ENCODE measurements at regions not wholly inside any gene's neighbourhood (a gene's known extent, or its start where the extent isn't known, plus 50 kb on each side); places are given as distances from the start of the nearest gene placed in this dataset.
"Not testable (repeated sequence)": the region's sequence is repeated elsewhere in the genome, so short reads cannot be mapped to it uniquely, and the experiment has no call there.

DNA sequence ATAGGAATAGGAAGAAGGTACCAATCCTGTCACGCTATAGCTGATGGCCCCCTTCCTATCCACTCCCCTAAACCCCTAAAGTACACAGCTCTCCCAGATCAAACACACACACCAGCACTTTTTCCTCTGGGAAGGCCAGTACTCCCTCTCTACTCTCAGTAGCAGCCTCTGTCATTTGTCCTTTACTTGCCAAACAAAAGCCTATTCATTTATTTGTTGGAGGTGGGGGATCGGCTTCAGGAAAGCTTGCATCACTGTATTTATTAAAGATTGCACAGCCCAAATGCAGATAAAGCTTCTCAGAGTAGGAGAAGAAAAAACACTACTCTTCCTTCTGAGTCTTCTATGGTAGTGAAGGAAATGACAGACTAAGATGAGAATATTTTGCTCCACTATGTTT is 429.7 kb upstream of the RASGRP1 start:
- no peak for DNase-seq

DNA sequence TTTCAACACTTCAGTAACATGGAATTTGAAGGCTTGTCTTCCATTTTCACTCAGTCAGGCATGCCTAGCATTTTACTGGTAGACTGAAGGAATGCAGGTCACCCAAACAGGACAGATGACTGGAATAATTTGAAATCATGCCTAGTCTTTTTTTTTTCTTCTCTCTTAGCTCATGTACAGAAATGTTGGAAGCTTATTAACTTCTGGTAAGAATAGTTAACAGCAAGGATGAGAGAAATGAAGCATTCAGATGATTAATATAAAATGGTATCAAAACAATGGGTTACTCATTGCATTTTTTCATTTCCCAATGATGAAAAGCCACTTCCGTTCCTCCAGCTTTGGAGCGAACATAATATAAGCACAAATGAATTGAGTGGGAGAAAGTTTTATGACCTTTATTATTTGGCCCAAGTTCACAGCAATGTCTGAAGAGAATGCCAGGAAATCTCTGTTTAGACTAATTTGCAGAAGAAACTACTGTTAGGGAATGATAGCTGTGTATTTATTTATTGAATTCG is 431.6 kb upstream of the RASGRP1 start:
- no peak for DNase-seq

DNA sequence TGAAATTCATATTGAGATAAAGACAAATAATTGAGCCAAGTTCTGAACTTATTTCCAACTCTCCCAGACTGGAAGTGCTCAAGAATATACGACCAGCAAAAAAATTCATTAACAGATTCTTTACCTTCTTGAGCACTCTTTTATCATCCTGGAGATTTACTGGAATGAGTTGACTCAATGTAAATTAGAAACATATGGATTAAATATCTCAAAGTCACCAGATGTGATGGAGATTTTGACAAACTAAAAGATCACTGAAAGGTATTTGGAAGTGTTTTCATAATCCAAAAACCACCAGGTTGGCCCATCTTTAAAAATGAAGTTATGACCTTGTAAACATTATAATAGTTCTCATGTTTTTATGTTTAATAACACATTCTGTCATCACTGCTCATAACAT is 433.2 kb upstream of the RASGRP1 start:
- DNase-seq = no peak

DNA sequence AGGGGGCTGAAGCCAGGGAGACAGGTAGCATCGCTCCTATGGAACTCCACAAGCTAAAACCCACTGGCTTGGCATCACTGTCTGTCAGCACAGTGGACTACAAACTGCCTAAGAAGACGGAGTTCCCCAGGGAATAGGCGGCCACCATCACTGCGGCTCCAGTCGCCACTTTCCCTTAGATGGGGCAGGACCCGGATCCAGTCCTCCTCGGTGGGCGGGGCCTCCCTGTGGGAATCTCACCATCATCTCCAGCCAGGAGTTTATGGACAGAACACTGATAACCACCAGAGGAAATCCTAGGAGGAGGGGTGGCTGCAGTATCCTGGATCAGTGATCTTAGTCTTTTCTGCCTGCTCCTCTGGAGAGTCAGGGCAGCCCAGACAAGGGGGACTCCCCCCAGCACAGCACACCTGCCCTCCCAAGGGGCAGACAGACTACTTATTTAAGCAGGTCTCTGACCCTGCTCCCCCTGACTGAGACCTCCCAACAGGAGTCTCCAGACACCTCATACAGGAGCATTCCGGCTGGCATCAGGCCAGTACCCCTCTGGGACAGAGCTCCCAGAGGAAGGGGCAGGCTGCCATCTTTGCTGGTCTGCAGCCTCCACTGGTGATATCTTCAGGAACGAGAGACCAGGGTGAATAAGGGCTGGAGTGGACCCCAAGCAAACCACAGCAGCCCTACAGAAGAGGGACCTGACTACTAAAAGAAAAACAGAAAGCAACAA is 435.6 kb upstream of the RASGRP1 start:
- DNase-seq = no peak

DNA sequence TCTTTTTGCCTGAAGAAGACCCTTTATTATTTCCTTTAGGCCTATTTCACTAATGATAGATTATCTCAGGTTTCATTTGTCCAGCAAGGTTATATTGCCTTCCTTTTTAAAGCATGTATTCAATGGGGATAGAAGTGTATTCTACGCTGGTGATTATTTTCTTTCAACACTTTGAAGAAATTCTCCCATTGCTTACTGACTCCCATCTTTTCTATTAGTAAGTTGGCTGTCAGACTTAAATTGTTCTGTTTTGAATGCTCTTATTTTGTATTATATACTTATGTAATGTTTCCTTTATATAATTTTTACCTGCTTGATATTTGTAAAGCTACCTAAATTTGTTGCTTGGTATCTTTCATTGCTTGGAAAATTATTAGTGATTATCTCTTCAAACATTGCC is 445.1 kb upstream of the RASGRP1 start:
- DNase-seq = no peak

DNA sequence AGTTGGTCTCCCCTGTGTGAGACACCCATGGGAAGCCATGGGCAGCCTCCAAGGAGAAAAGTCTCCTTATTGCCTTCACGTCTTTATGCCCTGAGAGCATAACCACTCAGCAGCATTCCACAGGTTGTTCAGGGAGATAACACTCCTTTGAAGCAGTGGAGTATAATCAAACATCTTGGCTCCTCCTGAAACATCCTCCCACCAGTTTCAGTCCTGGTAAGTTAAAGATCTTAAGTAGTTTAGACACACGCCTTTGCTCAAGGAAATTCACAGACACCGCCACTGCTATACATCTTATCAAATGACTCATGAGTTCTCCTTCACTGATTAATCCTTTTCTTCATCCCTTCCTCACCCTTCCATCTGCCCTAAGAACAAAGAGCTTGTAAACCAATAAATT is 446.5 kb upstream of the RASGRP1 start:
- DNase-seq = not testable (repeated sequence)

DNA sequence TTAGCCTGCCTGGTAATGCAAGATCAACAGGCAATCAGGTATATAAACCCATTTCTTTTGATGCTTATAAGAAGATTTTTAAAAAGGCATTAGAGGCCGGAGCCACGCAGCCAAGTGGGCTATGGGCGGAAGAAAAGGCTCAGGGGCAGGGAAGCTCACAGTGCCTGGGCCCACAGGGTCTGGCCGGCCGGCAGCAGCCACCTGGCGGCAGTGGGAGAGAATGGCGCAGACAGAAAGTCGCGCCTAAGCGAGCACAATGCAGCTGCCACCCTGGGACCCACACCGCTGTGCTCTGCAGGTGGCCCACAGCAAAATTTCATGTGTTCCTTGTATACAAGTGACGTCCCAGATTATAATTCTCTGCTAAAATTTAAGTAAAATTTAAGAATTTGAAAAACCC is 448.6 kb upstream of the RASGRP1 start:
- no peak for DNase-seq

DNA sequence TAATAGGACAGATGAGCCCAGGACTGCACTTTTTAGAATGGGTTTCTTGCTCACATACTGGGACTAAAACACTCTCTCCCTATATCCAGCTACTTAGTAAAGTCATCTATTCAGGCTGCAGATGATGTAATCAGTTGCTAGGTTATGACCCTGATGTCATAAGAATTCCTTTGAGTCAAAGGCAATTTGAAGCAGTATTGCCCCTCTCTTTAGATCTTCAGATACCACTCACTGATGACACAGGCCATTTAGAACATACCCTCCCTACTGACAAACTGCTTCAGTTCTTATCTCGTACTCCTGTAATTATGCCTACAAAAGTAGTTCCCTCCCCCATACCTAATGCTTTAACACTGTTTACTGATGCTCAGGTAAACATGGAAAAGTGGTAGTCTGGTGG is 450.1 kb upstream of the RASGRP1 start:
- DNase-seq = no peak

DNA sequence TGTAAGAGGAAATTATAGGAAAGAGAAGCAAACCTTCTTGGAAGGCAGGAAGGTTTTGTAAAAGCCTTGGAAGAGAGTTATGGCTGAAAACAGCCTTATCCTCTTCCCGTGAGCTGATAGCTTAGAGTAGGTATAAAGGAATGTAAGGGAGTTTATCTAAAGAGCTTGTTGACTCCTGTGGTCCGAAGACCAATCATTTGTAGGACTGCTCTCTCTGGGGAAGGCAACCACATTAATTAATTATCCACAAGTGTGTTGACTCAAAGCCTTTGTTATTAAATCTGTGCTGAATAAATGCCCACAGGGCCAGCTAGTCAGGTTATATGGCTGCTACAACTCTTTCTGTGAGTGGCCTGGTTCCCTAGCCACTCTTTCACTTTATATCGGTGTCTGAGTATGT is 452.1 kb upstream of the RASGRP1 start:
- DNase-seq = no peak

DNA sequence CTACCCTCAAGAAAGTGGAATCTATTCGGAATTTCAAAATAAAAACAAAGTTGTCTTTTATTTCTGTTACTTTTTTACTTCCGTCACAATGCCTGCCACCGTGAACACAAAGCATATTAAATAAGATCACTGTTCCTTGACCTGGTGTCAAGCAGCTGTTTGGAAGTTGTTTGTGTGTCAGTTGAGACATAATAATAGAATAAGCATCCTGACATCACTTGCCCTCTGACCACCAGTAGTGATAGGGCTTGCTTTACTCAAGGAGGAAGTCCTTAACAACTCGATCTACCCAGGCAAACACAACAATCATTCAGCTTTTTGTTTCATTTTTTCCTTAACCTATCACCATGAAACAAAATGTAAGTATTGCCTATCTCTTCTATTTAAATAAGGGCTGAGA is 454.4 kb upstream of the RASGRP1 start:
- no peak for DNase-seq

DNA sequence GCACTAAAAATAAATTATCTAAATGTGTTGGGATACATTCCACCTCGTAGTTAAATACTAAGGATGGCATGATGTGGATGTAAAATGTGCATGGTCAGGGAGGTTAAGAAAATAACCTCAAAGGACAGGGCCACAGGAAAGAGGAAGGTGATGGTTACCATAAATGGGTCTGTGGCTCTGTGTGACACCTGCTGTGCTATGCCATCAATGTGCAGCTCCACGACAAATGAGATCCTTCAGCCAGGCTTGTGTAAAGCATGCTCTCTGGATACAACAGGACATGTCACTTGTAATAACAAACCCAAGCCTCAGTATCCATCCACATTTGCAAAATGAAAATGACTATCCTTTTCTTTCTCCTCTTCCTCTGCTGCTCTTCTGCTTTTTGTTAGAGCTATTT is 456.7 kb upstream of the RASGRP1 start:
- DNase-seq = no peak

DNA sequence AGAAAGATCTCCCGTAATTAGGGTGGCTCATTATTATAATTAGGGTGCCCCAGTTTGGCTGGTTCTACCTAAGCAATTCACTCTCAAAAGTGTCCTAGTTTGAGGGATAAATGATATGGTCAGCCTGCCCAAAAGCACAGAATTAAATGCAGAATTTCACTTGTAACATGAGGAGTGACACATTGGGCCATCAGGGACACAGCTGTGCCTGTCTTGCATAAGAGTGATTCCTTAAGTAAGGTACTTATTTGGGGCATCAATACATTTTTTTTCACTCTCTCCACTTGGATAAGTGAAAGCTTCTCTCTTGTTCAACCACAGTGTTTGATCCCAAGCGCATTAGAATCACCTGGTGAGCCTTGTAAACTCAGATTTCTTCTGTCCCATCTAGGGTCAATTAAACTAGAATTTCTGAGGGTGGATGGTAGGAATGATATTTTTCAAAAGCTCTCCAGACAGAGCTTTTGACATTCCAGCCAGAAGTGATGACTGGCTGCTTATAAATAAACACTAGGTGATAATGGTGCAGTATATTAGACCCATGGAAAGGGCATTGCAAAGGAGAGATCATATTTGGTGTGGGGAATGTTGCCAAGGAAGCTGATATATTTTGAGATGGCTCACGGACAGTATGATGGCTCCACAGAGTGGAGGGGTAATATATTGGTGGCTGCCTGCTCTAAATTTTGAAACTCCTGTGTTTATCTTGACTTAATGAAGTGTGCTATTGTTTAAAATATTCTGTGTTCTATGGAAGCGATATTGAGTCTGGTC is 458.1 kb upstream of the RASGRP1 start:
- no peak for DNase-seq

DNA sequence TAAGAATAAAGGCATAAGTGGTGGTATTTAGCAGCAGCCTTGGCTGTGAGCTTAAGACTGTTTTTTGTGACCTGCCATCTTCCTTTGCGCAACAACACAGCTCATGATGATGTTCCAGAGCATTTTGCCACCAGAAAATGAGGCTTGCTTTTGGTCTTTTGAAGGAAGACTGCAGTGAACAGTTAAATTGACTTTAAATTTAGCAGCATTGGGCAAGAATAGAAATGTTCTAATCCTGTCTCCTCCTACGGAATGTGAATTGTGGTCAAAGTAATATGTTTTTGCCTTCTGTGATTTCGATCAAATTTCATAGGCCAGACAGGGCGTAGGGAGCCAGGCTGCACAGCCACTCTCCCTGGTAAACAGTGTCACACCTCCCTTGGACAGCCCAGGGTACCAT is 460.7 kb upstream of the RASGRP1 start:
- DNase-seq = no peak

DNA sequence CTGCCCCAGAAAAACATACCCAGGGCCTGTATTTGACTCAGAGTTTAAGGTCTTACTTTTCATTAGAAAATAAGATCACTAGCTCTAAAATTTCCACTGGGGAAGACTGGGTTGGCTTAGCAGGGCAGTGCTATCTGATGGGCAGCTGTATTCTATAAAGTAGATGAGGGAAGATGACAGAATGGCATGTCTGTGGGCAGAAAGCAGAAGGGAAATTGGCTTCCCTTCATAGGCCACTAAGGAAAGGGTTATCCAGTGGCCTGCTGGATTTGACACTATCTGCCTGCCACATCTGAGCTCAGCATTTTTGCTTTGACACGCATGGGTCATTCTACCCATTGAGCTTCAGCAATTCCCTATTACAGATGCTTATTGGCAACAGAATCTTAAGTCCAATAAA is 461.3 kb upstream of the RASGRP1 start:
- no peak for DNase-seq

DNA sequence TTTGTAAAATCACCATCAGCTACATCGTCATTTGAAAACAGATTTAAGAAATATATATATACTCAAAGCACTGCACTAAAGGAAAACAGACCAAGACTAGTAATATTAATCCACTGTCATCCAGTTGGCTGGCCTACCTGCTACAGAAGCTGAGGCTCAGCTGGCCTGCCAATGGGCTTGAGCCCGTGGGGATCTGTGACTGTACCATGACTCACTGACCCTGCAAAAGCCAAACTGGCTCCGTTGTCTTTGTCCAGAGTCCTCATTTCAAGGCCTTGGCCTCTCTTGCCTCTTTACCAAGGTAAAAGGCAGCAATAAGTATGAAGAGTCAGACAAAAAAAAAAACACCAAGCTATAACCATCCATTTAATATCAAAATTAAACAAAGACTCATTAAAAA is 463.5 kb upstream of the RASGRP1 start:
- no peak for DNase-seq

DNA sequence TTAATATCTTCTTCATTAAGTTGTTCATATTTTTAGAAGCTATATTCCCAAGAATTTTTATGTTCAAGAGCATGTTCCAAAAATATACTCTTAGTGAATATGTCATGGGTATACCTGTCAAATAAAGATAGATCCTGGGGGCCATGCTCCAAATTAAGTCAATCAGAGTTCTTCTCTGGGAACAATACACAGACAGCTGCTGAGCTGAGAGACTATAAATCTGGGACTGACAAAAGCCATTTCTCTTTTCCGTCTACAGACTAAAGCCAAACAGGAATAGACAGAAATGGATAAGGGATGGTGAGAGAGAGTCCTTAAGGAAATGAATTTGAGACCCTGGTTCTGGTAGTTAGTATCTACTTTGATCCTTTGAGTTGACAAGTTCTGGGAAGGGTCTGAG is 465.1 kb upstream of the RASGRP1 start:
- DNase-seq = no peak

DNA sequence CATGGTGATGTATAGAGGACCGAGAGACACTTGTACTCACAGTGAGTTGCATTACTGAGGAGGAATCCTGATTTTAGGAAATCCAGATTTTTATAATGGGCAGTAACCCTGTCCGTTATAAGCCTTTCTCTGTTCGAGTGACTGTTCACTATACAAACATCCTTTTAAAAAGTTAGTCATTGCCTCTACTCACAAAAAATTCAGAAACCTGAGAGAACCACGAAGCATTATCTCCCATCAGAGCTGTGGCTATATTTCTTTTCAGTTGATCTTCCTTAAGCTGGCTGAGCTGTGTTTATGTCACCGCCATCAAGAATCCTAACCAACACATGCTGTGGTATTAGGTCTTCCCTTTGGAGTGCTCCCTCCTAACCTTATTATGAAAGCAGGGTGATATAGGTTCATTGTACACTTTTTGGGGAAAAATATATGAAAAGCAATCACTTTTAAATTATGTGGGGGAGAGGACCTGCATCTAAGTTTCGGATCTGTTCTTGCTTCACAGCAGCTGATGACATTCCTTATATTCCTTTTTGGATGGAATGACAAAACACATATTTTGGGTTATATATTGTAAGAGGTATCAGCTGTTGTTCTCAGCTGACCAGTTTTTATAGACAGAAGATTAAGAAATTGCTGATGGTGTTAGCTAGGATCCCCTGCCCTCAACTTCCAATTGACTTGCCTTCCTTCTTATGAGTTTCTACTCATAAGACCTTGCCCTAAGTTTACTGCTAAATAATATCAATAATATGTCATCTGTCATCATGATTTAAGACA is 465.9 kb upstream of the RASGRP1 start:
- DNase-seq = no peak

DNA sequence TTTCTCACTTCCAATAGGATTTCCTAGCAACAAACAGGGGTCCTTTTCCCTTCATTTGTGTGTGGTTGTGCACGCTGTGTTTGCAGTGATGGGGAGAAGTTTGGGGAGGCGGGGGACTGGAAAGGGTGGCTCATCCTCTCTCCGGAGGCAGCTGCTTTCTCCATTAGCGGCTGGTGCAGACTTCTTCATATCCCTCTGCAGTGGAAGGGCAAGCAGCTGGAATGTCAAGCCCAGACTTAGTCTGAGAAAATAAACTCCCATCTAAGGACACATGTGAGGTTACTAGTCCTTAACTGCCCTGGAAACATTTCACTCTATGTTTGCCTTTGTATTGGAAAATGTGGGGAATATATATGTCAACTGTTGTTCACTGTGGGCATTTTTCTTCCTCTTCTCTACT is 467.0 kb upstream of the RASGRP1 start:
- DNase-seq = no peak

DNA sequence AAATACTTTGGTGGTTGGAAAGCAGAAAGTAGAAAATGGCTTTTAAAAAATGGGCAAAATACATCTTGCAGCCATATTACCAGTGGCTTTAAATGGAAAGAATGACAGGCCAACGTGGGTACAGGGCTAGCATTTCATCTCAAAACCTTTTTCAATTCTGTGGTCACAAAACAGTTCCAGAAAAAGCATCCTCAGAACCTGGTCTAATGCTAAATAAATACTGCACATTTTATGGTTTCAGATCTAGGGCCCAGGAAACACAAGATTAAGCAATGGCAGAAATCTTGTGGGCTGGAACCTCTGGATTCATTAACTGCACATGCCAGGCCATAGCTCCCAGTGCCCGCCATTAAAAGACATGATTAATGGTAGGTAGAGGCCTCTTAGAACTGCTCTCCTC is 470.2 kb upstream of the RASGRP1 start:
- no peak for DNase-seq

DNA sequence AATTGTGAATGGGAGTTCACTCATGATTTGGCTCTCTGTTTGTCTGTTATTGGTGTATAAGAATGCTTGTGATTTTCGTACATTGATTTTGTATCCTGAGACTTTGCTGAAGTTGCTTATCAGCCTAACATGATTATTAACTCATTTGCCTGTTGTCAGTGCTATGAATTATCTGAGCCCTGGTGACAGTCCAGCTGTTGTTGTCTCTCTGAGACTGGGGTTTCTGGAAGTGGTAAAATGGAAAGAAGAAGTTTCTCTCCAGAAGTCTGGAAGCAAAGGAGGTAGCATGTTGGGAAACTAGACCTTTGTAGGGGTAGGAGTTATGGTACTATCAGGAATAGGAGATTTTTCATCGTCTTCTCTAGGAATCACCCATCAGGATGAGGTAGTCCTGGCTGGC is 473.0 kb upstream of the RASGRP1 start:
- not testable (repeated sequence) for DNase-seq

DNA sequence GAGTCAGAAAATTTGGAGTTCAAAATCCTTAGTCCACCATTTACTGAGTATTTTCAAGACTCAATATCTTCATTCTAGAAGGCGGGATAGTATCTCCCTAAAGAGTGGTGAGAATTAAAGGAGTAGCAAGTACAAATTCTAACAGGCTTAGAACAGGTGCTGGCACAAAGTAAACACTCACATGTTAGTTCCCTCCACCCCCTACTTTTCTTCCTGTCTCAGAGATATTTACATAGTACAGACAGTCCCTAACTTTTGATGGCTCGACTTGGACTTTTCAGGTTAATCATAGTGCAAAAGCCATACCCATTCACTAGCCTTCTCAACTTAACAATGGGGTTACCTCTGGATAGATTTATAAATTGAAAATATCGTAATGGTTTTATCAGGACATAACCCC is 476.2 kb upstream of the RASGRP1 start:
- no peak for DNase-seq

DNA sequence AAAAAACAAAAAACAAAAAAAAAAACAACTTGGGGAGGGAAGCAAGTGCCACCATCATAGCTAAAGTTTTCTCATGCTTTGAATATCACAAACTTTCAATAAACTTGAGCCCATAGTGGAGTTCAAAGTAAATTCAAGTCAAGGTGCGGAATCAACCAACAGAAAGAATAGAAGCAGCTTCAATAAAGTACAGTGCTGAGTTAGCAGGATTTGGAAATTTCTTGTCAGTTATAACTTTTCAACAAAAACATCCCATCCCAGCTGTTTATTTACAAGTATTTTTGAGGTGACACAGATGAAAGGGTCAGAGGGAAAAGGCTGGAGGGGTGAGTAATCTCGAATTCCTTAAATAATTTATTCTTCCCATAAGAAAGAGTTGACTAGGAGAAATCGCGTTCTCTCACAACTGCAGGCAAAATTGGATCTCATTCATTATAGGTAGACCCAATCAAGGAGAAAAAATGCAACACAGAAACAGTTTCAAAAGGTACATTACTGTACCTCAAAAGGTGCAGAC is 477.4 kb upstream of the RASGRP1 start:
- DNase-seq = no peak

DNA sequence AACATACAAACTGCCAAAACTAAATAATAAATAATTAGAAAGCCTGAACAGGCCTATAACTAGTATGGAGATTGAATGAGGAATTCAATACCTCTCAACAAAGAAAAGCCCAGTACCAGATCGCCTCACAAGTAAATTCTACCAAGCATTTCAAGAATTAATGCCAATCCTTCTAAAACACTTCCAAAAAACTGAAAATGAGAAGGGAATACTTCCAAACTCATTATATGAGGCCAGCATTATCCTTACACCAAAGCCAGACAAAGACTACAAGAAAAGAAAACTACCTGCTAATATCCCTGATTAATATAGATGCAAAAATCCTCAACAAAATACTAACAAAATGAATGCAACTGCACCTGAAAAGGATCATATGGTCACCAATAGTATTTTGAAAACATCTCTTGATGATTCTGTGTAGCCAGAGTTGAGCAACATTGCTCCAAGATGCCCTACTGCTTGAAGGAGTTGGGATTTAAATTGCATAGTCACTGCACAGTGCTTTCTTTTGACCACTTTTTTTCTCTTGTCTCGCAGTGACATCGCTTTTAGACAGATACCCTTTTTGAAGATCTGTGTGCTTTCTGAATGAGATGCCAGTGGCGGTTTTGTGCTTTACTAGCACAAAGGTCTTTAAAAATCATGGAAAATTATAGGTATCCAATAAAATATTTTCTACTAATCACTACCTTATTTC is 487.2 kb upstream of the RASGRP1 start:
- peak; percentile 20 for DNase-seq
